ENCODE measurements at regions not wholly inside any gene's neighbourhood (a gene's known extent, or its start where the extent isn't known, plus 50 kb on each side); places are given as distances from the start of the nearest gene placed in this dataset.

GRCh38 chr18:69233465-69234054, 167.1 kb upstream of the DOK6 start:
- H3K36me3 Mint-ChIP-seq (ENCODE audit: low read depth) = no peaks in the 10 kb centered on the region
- H3K9me3 Mint-ChIP-seq = no peaks in the 10 kb centered on the region
- Histone ChIP-seq H3K27ac (ENCODE audit: low read depth) (no peak overlapping the region), H3K4me2 (no peak overlapping the region), H3K9me2 (ENCODE audit: insufficient read depth) (peaks cover 21% of the 10 kb centered on the region), H3K79me2 (replicated peaks; ENCODE audit: insufficient read depth) (no peaks in the 10 kb centered on the region), H3K27me3 (ENCODE audit: insufficient read depth) (no peaks in the 10 kb centered on the region), H3K4me1 (ENCODE audit: insufficient read depth) (peaks cover 5% of the 10 kb centered on the region; the same call in 1 of the 2 replicates), H2AFZ (no peak overlapping the region), H3F3A (replicated peaks; ENCODE audit: low read depth) (no peaks in the 10 kb centered on the region), H3K36me3 (ENCODE audit: insufficient read depth) (no peaks in the 10 kb centered on the region), H3K4me3 (no peak overlapping the region), H4K20me1 (replicated peaks; ENCODE audit: insufficient read depth) (no peaks in the 10 kb centered on the region)
- H3K4me3 Mint-ChIP-seq = no peak overlapping the region
- H3K27me3 Mint-ChIP-seq (ENCODE audit: insufficient read depth, low read depth, poor library complexity) = no peaks in the 10 kb centered on the region
- no peak for ATAC-seq
- H3K4me1 Mint-ChIP-seq = peaks cover 12% of the 10 kb centered on the region; the same call in 2 of the 3 replicates
- TF ChIP-seq JUNB (IDR thresholded peaks at IDR 0.05; ENCODE audit: unreplicated experiment) (no peak), STAT1 (IDR thresholded peaks at IDR 0.05; ENCODE audit: unreplicated experiment) (no peak), ZNF331 (CRISPR knock-in tag; IDR thresholded peaks at IDR 0.05; ENCODE audit: low read depth) (no peak), EZH2 (IDR thresholded peaks at IDR 0.05; ENCODE audit: low read depth, unreplicated experiment) (no peak), NANOG (IDR thresholded peaks at IDR 0.05; ENCODE audit: borderline replicate concordance) (no peak), CREB1 (CRISPR knock-in tag; IDR thresholded peaks at IDR 0.05; ENCODE audit: low read depth) (no peak), REST (IDR thresholded peaks at IDR 0.05; ENCODE audit: unreplicated experiment) (no peak), CTCF (conservative IDR thresholded peaks at IDR 0.05; ENCODE audit: low read depth in 2 of 2) (no peak), EZH2phosphoT487 (IDR thresholded peaks at IDR 0.05; ENCODE audit: unreplicated experiment) (no peak), POLR2AphosphoS5 (IDR thresholded peaks at IDR 0.05; ENCODE audit: low read depth) (no peak), ZNF114 (CRISPR knock-in tag; IDR thresholded peaks at IDR 0.05) (no peak)
- TF ChIP-seq, protein P1, sequence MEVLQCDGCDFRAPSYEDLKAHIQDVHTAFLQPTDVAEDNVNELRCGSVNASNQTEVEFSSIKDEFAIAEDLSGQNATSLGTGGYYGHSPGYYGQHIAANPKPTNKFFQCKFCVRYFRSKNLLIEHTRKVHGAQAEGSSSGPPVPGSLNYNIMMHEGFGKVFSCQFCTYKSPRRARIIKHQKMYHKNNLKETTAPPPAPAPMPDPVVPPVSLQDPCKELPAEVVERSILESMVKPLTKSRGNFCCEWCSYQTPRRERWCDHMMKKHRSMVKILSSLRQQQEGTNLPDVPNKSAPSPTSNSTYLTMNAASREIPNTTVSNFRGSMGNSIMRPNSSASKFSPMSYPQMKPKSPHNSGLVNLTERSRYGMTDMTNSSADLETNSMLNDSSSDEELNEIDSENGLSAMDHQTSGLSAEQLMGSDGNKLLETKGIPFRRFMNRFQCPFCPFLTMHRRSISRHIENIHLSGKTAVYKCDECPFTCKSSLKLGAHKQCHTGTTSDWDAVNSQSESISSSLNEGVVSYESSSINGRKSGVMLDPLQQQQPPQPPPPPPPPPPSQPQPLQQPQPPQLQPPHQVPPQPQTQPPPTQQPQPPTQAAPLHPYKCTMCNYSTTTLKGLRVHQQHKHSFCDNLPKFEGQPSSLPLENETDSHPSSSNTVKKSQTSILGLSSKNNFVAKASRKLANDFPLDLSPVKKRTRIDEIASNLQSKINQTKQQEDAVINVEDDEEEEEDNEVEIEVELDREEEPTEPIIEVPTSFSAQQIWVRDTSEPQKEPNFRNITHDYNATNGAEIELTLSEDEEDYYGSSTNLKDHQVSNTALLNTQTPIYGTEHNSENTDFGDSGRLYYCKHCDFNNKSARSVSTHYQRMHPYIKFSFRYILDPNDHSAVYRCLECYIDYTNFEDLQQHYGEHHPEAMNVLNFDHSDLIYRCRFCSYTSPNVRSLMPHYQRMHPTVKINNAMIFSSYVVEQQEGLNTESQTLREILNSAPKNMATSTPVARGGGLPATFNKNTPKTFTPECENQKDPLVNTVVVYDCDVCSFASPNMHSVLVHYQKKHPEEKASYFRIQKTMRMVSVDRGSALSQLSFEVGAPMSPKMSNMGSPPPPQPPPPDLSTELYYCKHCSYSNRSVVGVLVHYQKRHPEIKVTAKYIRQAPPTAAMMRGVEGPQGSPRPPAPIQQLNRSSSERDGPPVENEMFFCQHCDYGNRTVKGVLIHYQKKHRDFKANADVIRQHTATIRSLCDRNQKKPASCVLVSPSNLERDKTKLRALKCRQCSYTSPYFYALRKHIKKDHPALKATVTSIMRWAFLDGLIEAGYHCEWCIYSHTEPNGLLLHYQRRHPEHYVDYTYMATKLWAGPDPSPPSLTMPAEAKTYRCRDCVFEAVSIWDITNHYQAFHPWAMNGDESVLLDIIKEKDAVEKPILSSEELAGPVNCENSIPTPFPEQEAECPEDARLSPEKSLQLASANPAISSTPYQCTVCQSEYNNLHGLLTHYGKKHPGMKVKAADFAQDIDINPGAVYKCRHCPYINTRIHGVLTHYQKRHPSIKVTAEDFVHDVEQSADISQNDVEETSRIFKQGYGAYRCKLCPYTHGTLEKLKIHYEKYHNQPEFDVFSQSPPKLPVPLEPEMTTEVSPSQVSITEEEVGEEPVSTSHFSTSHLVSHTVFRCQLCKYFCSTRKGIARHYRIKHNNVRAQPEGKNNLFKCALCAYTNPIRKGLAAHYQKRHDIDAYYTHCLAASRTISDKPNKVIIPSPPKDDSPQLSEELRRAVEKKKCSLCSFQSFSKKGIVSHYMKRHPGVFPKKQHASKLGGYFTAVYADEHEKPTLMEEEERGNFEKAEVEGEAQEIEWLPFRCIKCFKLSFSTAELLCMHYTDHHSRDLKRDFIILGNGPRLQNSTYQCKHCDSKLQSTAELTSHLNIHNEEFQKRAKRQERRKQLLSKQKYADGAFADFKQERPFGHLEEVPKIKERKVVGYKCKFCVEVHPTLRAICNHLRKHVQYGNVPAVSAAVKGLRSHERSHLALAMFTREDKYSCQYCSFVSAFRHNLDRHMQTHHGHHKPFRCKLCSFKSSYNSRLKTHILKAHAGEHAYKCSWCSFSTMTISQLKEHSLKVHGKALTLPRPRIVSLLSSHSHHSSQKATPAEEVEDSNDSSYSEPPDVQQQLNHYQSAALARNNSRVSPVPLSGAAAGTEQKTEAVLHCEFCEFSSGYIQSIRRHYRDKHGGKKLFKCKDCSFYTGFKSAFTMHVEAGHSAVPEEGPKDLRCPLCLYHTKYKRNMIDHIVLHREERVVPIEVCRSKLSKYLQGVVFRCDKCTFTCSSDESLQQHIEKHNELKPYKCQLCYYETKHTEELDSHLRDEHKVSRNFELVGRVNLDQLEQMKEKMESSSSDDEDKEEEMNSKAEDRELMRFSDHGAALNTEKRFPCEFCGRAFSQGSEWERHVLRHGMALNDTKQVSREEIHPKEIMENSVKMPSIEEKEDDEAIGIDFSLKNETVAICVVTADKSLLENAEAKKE (CRISPR knock-in tag; IDR thresholded peaks at IDR 0.05) = no peak
- TF ChIP-seq, protein P2, sequence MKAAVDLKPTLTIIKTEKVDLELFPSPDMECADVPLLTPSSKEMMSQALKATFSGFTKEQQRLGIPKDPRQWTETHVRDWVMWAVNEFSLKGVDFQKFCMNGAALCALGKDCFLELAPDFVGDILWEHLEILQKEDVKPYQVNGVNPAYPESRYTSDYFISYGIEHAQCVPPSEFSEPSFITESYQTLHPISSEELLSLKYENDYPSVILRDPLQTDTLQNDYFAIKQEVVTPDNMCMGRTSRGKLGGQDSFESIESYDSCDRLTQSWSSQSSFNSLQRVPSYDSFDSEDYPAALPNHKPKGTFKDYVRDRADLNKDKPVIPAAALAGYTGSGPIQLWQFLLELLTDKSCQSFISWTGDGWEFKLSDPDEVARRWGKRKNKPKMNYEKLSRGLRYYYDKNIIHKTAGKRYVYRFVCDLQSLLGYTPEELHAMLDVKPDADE (IDR thresholded peaks at IDR 0.05) = no peak
- no peak overlapping the region for H3K27ac Mint-ChIP-seq
- DNase-seq (ENCODE audit: low spot score) = no peak
